IMR-90 (cell line): ENCODE measurements at regions not wholly inside any gene's neighbourhood (a gene's known extent, or its start where the extent isn't known, plus 50 kb on each side); places are given as distances from the start of the nearest gene placed in this dataset.

Experiments used
- CTCF ChIP-seq: conservative IDR thresholded peaks from 2 replicates; pipeline ENCODE4 v1.5.1; 2012; ENCODE audit warnings: mild to moderate bottlenecking, low read depth, low read length, improper control_type of control experiment
- POLR2A ChIP-seq: IDR thresholded peaks from 2 replicates; pipeline ENCODE4 v1.6.1; 2012; ENCODE audit warnings: mild to moderate bottlenecking, low read depth, low read length
- RAD21 ChIP-seq: IDR thresholded peaks from 2 replicates; pipeline ENCODE4 v1.6.1; 2012; ENCODE audit warnings: low read length, improper control_type of control experiment
- RFX5 ChIP-seq: IDR thresholded peaks from 2 replicates; pipeline ENCODE4 v1.8.0; 2012; ENCODE audit warnings: low read depth, mild to moderate bottlenecking, low read length, moderate library complexity
- SMC3 ChIP-seq: fragments of 150-350 bp; IDR thresholded peaks from 2 replicates; pipeline ENCODE4 v1.6.1; 2016; ENCODE audit warnings: low read depth, mild to moderate bottlenecking, antibody characterized with exemption, low read length, moderate library complexity
- TF ChIP-seq, protein P1 (sequence below): fragments of 150-350 bp; IDR thresholded peaks from 2 replicates; pipeline ENCODE4 v1.6.1; 2016; ENCODE audit warnings: low read depth, mild to moderate bottlenecking, low read length, moderate library complexity, borderline replicate concordance

DNA sequence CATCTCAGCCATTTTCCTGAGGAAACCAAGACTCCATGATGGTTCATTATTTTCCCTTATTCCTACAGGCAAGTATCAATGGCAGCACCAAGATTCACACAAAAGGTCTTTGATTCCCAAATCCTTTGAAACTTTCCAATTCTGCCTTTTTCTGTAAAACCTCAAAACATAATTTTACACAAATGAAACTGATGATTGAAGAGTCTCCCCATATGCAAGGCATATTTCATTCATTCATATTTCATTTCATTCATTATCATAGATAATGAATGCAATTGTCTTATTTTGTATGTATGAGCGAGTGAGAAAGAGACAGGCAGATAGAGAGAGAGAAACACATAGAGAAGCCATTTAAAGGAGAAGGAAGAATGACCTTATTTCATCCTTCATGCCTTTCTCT, 172.8 kb downstream of the BTG1 start:
- TF ChIP-seq CTCF (no peak), RAD21 (no peak), RFX5 (no peak), SMC3 (no peak), POLR2A (no peak)
- TF ChIP-seq, protein P1, sequence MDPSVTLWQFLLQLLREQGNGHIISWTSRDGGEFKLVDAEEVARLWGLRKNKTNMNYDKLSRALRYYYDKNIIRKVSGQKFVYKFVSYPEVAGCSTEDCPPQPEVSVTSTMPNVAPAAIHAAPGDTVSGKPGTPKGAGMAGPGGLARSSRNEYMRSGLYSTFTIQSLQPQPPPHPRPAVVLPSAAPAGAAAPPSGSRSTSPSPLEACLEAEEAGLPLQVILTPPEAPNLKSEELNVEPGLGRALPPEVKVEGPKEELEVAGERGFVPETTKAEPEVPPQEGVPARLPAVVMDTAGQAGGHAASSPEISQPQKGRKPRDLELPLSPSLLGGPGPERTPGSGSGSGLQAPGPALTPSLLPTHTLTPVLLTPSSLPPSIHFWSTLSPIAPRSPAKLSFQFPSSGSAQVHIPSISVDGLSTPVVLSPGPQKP: no peak
